PFSK-1 (cell line): ENCODE measurements at regions not wholly inside any gene's neighbourhood (a gene's known extent, or its start where the extent isn't known, plus 50 kb on each side); places are given as distances from the start of the nearest gene placed in this dataset.

Experiments used
- FOXP2 ChIP-seq: optimal IDR thresholded peaks from 2 replicates; pipeline ENCODE3; 2011; ENCODE audit warnings: borderline replicate concordance, control low read depth, inconsistent platforms; ENCODE audit not compliant: insufficient read depth; ENCODE audit errors: extremely low read length, extremely low read depth
- POLR2AphosphoS5 ChIP-seq: IDR thresholded peaks from 2 replicates; pipeline ENCODE4 v1.6.1; 2012; ENCODE audit warnings: low read depth, mild to moderate bottlenecking, control low read depth, low read length, moderate library complexity
- REST ChIP-seq, 2 experiments: IDR thresholded peaks; 2 replicates each; pipeline versions ENCODE4 v1.6.1 to v1.8.0; 2011 to 2012; ENCODE audit warnings: low read depth in 2 of 2, low read length in 2 of 2, control low read depth in 1 of 2, inconsistent platforms in 1 of 2, mild to moderate bottlenecking in 1 of 2, moderate library complexity in 1 of 2; ENCODE audit not compliant: insufficient read depth in 1 of 2
- SIN3A ChIP-seq: IDR thresholded peaks from 2 replicates; pipeline ENCODE4 v1.6.1; 2012; ENCODE audit warnings: mild to moderate bottlenecking, low read length, moderate library complexity, borderline replicate concordance; ENCODE audit not compliant: insufficient read depth
- TAF1 ChIP-seq: IDR thresholded peaks from 2 replicates; pipeline ENCODE4 v1.6.1; 2012; ENCODE audit warnings: low read length, control low read depth, borderline replicate concordance; ENCODE audit not compliant: insufficient read depth

GRCh38 chr2:222805591-222806304 is 55.1 kb upstream of the ACSL3 start:
- TF ChIP-seq REST (IDR thresholded peaks at IDR 0.05; ENCODE audit: insufficient read depth in 1 of 2, low read depth in 2 of 2, low read length in 2 of 2) (no peak), FOXP2 (no peak), SIN3A (no peak), TAF1 (no peak), POLR2AphosphoS5 (no peak)

- no peak for TF ChIP-seq SIN3A
- no peak for TF ChIP-seq POLR2AphosphoS5
- no peak for TF ChIP-seq FOXP2
- TF ChIP-seq TAF1 = no peak
- TF ChIP-seq REST (IDR thresholded peaks at IDR 0.05; ENCODE audit: insufficient read depth in 1 of 2, low read depth in 2 of 2, low read length in 2 of 2) = no peak
Observed at GRCh38 chr2:222806526-222807137, 54.2 kb upstream of the ACSL3 start.

GRCh38 chr2:222807431-222807830 is 53.4 kb upstream of the ACSL3 start:
- TF ChIP-seq SIN3A = no peak
- TF ChIP-seq FOXP2 = no peak
- TF ChIP-seq TAF1 = no peak
- no peak for TF ChIP-seq REST (IDR thresholded peaks at IDR 0.05; ENCODE audit: insufficient read depth in 1 of 2, low read depth in 2 of 2, low read length in 2 of 2)
- no peak for TF ChIP-seq POLR2AphosphoS5

GRCh38 chr2:222809582-222809981 is 51.3 kb upstream of the ACSL3 start:
- TF ChIP-seq REST (IDR thresholded peaks at IDR 0.05; ENCODE audit: insufficient read depth in 1 of 2, low read depth in 2 of 2, low read length in 2 of 2) = no peak
- TF ChIP-seq TAF1 = no peak
- no peak for TF ChIP-seq FOXP2
- no peak for TF ChIP-seq SIN3A
- no peak for TF ChIP-seq POLR2AphosphoS5
